SK-N-SH (cell line): ENCODE measurements at regions not wholly inside any gene's neighbourhood (a gene's known extent, or its start where the extent isn't known, plus 50 kb on each side); places are given as distances from the start of the nearest gene placed in this dataset.

Experiments
- CTCF ChIA-PET: fragments of 300-600, 350-600 bp; formaldehyde crosslinking; extraction: SDS; loops from one replicate; lab custom pipeline; 2021; lab: Yijun Ruan, JAX
- POLR2A ChIA-PET: fragments of 350-600 bp; sonication (Branson Sonifier 250); formaldehyde crosslinking; extraction: SDS; loops from one replicate; lab custom pipeline; 2020; ENCODE audit warnings: antibody characterized with exemption, inconsistent platforms; lab: Yijun Ruan, JAX
- DNase-seq: peaks from one replicate; pipeline ENCODE4 v3.0.0; 2012
- H2AFZ ChIP-seq: fragments of 200-600 bp; sonication (generic); 2 replicates; pipeline ENCODE4 v1.8.1; 2016; ENCODE audit warnings: antibody characterized with exemption, mild to moderate bottlenecking, low read depth
- H3F3A ChIP-seq: fragments of 200-600 bp; sonication (generic); replicated peaks from 2 replicates; pipeline ENCODE3; 2016; ENCODE audit warnings: antibody characterized with exemption, mild to moderate bottlenecking; ENCODE audit not compliant: insufficient read depth
- H3K27ac ChIP-seq, 2 experiments: fragments of 200-500 bp in 1 of 2; fragments of 200-600 bp in 1 of 2; sonication (Bioruptor generic) in 1 of 2; sonication (generic), shearing (Covaris generic) in 1 of 2; 2 replicates each; pipeline versions ENCODE4 v1.5.1 to v1.6.1; 2014 to 2016; ENCODE audit warnings: low read depth in 2 of 2, inconsistent platforms in 1 of 2, low read length in 1 of 2, mild to moderate bottlenecking in 1 of 2, mixed read lengths in 1 of 2
- H3K27me3 ChIP-seq: fragments of 200-600 bp; sonication (generic), shearing (Covaris generic); 2 replicates; pipeline ENCODE4 v1.6.1; 2016; ENCODE audit warnings: mixed run types; ENCODE audit not compliant: insufficient read depth
- H3K36me3 ChIP-seq, 2 experiments: fragments of 200-500 bp in 1 of 2; fragments of 200-600 bp in 1 of 2; sonication (Bioruptor generic) in 1 of 2; sonication (generic) in 1 of 2; replicated peaks in 1 of 2; 2 replicates each; pipeline versions ENCODE3 to v1.5.1; 2014 to 2016; ENCODE audit warnings: low read length in 1 of 2, mild to moderate bottlenecking in 1 of 2; ENCODE audit not compliant: insufficient read depth in 2 of 2, control insufficient read depth in 1 of 2
- H3K4me1 ChIP-seq, 2 experiments: fragments of 200-500 bp in 1 of 2; fragments of 200-600 bp in 1 of 2; sonication (Bioruptor generic) in 1 of 2; sonication (generic), shearing (Covaris generic) in 1 of 2; 2 replicates each; pipeline versions ENCODE4 v1.5.1 to v1.6.1; 2014 to 2016; ENCODE audit warnings: low read depth in 1 of 2, low read length in 1 of 2, mixed run types in 1 of 2; ENCODE audit not compliant: insufficient read depth in 2 of 2, control insufficient read depth in 1 of 2
- H3K4me2 ChIP-seq: fragments of 200-600 bp; sonication (generic), shearing (Covaris generic); 2 replicates; pipeline ENCODE4 v1.6.1; 2017; ENCODE audit warnings: mixed run types
- H3K4me3 ChIP-seq, 2 experiments: fragments of 200-500 bp in 1 of 2; fragments of 200-600 bp in 1 of 2; sonication (Bioruptor generic) in 1 of 2; sonication (generic), shearing (Covaris generic) in 1 of 2; 2 replicates each; pipeline versions ENCODE4 v1.5.1 to v1.8.1; 2014 to 2016; ENCODE audit warnings: low read depth in 2 of 2, inconsistent platforms in 1 of 2, low read length in 1 of 2, mild to moderate bottlenecking in 1 of 2, mixed read lengths in 1 of 2, moderate library complexity in 1 of 2
- H3K79me2 ChIP-seq: fragments of 200-600 bp; sonication (generic); 2 replicates; pipeline ENCODE4 v1.8.1; 2017; ENCODE audit warnings: mild to moderate bottlenecking; ENCODE audit not compliant: insufficient read depth
- H3K9ac ChIP-seq: fragments of 200-600 bp; sonication (generic); 2 replicates; pipeline ENCODE4 v1.6.1; 2017; ENCODE audit warnings: mixed run types
- H3K9me2 ChIP-seq: fragments of 200-600 bp; sonication (generic); 2 replicates; pipeline ENCODE4 v1.6.1; 2017; ENCODE audit warnings: mixed run types
- H3K9me3 ChIP-seq: fragments of 200-600 bp; sonication (generic); 2 replicates; pipeline ENCODE4 v1.6.1; 2017; ENCODE audit warnings: mixed run types, mild to moderate bottlenecking, moderate library complexity
- H4K20me1 ChIP-seq: fragments of 200-600 bp; sonication (generic); 2 replicates; pipeline ENCODE4 v1.6.1; 2017; ENCODE audit warnings: mild to moderate bottlenecking, mixed run types; ENCODE audit not compliant: insufficient read depth
- FOSL2 ChIP-seq: IDR thresholded peaks from 2 replicates; pipeline ENCODE4 v1.4.0; 2012; ENCODE audit warnings: low read depth, mild to moderate bottlenecking, moderate library complexity, borderline replicate concordance
- FOXM1 ChIP-seq: IDR thresholded peaks from 2 replicates; pipeline ENCODE4 v1.4.0; 2012; ENCODE audit warnings: low read depth, mild to moderate bottlenecking
- GABPA ChIP-seq: IDR thresholded peaks from 2 replicates; pipeline ENCODE4 v1.4.0; 2012; ENCODE audit warnings: low read depth, mild to moderate bottlenecking
- MEF2A ChIP-seq: IDR thresholded peaks from 2 replicates; pipeline ENCODE4 v1.4.0; 2012; ENCODE audit warnings: low read depth, borderline replicate concordance
- RAD21 ChIP-seq: IDR thresholded peaks from 2 replicates; pipeline ENCODE4 v1.6.1; 2012; ENCODE audit warnings: mild to moderate bottlenecking, low read length
- REST ChIP-seq: IDR thresholded peaks from 2 replicates; pipeline ENCODE4 v1.6.1; 2012; ENCODE audit warnings: mild to moderate bottlenecking, low read depth, low read length, moderate library complexity
- TCF12 ChIP-seq: IDR thresholded peaks from 2 replicates; pipeline ENCODE4 v1.4.0; 2012
- TEAD4 ChIP-seq: IDR thresholded peaks from 2 replicates; pipeline ENCODE4 v1.4.0; 2012; ENCODE audit warnings: mild to moderate bottlenecking, borderline replicate concordance; ENCODE audit not compliant: insufficient read depth
- YY1 ChIP-seq: IDR thresholded peaks from 2 replicates; pipeline ENCODE4 v1.4.0; 2012; ENCODE audit warnings: low read depth, mild to moderate bottlenecking
- ZBTB33 ChIP-seq: IDR thresholded peaks from 2 replicates; pipeline ENCODE4 v1.4.0; 2012; ENCODE audit warnings: low read depth, borderline replicate concordance
- WGBS: methylation state at CpG from one replicate; pipeline ENCODE4 v1.1.6; 2017; ENCODE audit warnings: low lambda C conversion rate; 5-methylcytosine and 5-hydroxymethylcytosine counted together
- TF ChIP-seq, protein P1 (sequence below): fragments of 150-350 bp; IDR thresholded peaks from 2 replicates; pipeline ENCODE4 v1.6.1; 2017; ENCODE audit warnings: antibody characterized with exemption, low read length, low read depth, borderline replicate concordance

DNA sequence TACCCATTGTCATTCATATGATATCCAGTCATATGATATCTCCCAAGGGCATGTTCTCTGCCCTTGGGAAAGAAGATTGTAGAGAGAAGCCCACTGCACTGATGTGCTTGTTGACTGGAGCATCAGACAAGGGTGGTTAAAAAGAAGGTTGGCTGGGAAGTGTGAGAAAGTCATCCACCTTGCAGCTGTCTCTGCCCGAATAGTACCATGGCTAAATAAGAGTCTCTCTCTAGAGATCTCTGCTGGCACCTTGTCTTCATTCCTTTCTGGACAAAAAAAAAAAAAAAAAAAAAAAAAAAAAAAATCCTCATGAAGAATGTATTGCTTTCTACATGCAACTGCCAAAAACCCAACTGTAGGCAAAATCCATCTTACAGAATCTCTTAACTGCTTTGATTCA, 349.7 kb upstream of the ESRRG start (continued):
- TF ChIP-seq REST (no peak), MEF2A (no peak), FOXM1 (no peak), YY1 (no peak), FOSL2 (no peak)

GRCh38 chr1:217067642-217068041, 344.4 kb upstream of the ESRRG start:
- Histone ChIP-seq H3K4me3 (no peak overlapping the region), H3K36me3 (no peaks in the 10 kb centered on the region), H3K9me3 (no peaks in the 10 kb centered on the region), H3K27ac (no peak overlapping the region), H3K27me3 (no peaks in the 10 kb centered on the region), H3K79me2 (no peaks in the 10 kb centered on the region), H3K4me2 (no peak overlapping the region), H3K4me1 (no peaks in the 10 kb centered on the region), H3F3A (no peaks in the 10 kb centered on the region), H2AFZ (no peak overlapping the region), H3K9me2 (no peaks in the 10 kb centered on the region), H4K20me1 (no peaks in the 10 kb centered on the region), H3K9ac (no peak overlapping the region)
- POLR2A ChIA-PET = no interaction called here
- 88% methylated on average over 1 of the region's 1 CpG for WGBS
- DNase-seq = no peak
- CTCF ChIA-PET = interaction anchor here (0.6 kb wide), 1 partner anchor 10 kb away, joined by 3 read pairs; no protein-coding TSS in a partner anchor
- TF ChIP-seq, protein P1, sequence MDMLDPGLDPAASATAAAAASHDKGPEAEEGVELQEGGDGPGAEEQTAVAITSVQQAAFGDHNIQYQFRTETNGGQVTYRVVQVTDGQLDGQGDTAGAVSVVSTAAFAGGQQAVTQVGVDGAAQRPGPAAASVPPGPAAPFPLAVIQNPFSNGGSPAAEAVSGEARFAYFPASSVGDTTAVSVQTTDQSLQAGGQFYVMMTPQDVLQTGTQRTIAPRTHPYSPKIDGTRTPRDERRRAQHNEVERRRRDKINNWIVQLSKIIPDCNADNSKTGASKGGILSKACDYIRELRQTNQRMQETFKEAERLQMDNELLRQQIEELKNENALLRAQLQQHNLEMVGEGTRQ = no peak
- TF ChIP-seq TEAD4 (no peak), ZBTB33 (no peak), RAD21 (no peak), GABPA (no peak), TCF12 (no peak)
